Calu3 (cell line): ENCODE measurements at regions not wholly inside any gene's neighbourhood (a gene's known extent, or its start where the extent isn't known, plus 50 kb on each side); places are given as distances from the start of the nearest gene placed in this dataset.

Source experiments
- BruUV-seq: library from RNA; stranded (reverse); fragments of 400-500 nt; replicated peaks from 2 replicates; lab custom pipeline; 2021; lab: Mats Ljungman, UMichigan
- CTCF ChIA-PET: fragments of 300-600 bp; sonication (Branson Sonifier 250); formaldehyde crosslinking; loops from one replicate; lab custom pipeline; 2022; ENCODE audit warnings: antibody characterized with exemption; lab: Charles Lee
- DNase-seq: peaks from one replicate; pipeline ENCODE4 v3.0.0; 2022
- H3K27ac Mint-ChIP-seq: one replicate; pipeline ENCODE4 v1.8.0; 2022; ENCODE audit warnings: mixed read lengths; ENCODE audit not compliant: unreplicated experiment
- H3K27me3 Mint-ChIP-seq: one replicate; pipeline ENCODE4 v1.8.0; 2022; ENCODE audit warnings: mixed read lengths; ENCODE audit not compliant: unreplicated experiment
- H3K36me3 Mint-ChIP-seq: one replicate; pipeline ENCODE4 v1.8.0; 2022; ENCODE audit warnings: mild to moderate bottlenecking, moderate library complexity, mixed read lengths; ENCODE audit not compliant: insufficient read depth, unreplicated experiment
- H3K4me1 Mint-ChIP-seq: one replicate; pipeline ENCODE4 v1.8.0; 2022; ENCODE audit warnings: mild to moderate bottlenecking, low read depth, mixed read lengths; ENCODE audit not compliant: unreplicated experiment
- H3K4me3 Mint-ChIP-seq: one replicate; pipeline ENCODE4 v1.8.0; 2022; ENCODE audit warnings: mild to moderate bottlenecking, low read depth, moderate library complexity, mixed read lengths; ENCODE audit not compliant: unreplicated experiment
- H3K9me3 Mint-ChIP-seq: one replicate; pipeline ENCODE4 v1.8.0; 2022; ENCODE audit warnings: low read depth, mixed read lengths; ENCODE audit not compliant: unreplicated experiment
- CTCF ChIP-seq: fragments of 200-600 bp; IDR thresholded peaks from one replicate; pipeline ENCODE4 v1.8.0; 2022; ENCODE audit warnings: antibody characterized with exemption; ENCODE audit not compliant: unreplicated experiment
- intact Hi-C: fragments of 100-400 bp; cut with micrococcal nuclease; formaldehyde crosslinking; loops from one replicate; pipeline ENCODE4 v1.10.0; 2022; ENCODE audit not compliant: unreplicated experiment

GRCh38 chr1:106727171-106727570 lies 329.3 kb upstream of the PRMT6 start:
- BruUV-seq: no TSS peak
- peaks cover 4% of the 10 kb centered on the region for H3K9me3 Mint-ChIP-seq
- H3K27me3 Mint-ChIP-seq: no peaks in the 10 kb centered on the region
- H3K36me3 Mint-ChIP-seq: no peaks in the 10 kb centered on the region
- CTCF ChIA-PET: no interaction called here
- DNase-seq: no peak
- intact Hi-C loops: no loop called here
- H3K4me3 Mint-ChIP-seq: no peak overlapping the region
- no peak for TF ChIP-seq CTCF
- H3K4me1 Mint-ChIP-seq: no peaks in the 10 kb centered on the region
- no peak overlapping the region for H3K27ac Mint-ChIP-seq

- no peaks in the 10 kb centered on the region for H3K27me3 Mint-ChIP-seq
- no peak for TF ChIP-seq CTCF
- BruUV-seq: no TSS peak
- intact Hi-C loops: no loop called here
- no peaks in the 10 kb centered on the region for H3K36me3 Mint-ChIP-seq
- H3K4me3 Mint-ChIP-seq: no peak overlapping the region
- CTCF ChIA-PET: no interaction called here
- H3K27ac Mint-ChIP-seq: peak overlapping the region; percentile 70
- DNase-seq: no peak
- H3K4me1 Mint-ChIP-seq: peaks cover 10% of the 10 kb centered on the region
- peaks cover 2% of the 10 kb centered on the region for H3K9me3 Mint-ChIP-seq
Measured at GRCh38 chr1:106746448-106747085, 309.9 kb upstream of the PRMT6 start.

GRCh38 chr1:106747232-106747631 lies 309.2 kb upstream of the PRMT6 start:
- TF ChIP-seq CTCF: no peak
- H3K27ac Mint-ChIP-seq: peak overlapping the region; percentile 70
- H3K36me3 Mint-ChIP-seq: no peaks in the 10 kb centered on the region
- DNase-seq: no peak
- peaks cover 2% of the 10 kb centered on the region for H3K9me3 Mint-ChIP-seq
- intact Hi-C loops: no loop called here
- CTCF ChIA-PET: no interaction called here
- H3K4me3 Mint-ChIP-seq: no peak overlapping the region
- no peaks in the 10 kb centered on the region for H3K27me3 Mint-ChIP-seq
- no TSS peak for BruUV-seq
- H3K4me1 Mint-ChIP-seq: peaks cover 10% of the 10 kb centered on the region

GRCh38 chr1:106747791-106748190 lies 308.7 kb upstream of the PRMT6 start:
- intact Hi-C loops: no loop called here
- CTCF ChIA-PET: no interaction called here
- BruUV-seq: no TSS peak
- H3K4me3 Mint-ChIP-seq: no peak overlapping the region
- no peak overlapping the region for H3K27ac Mint-ChIP-seq
- no peak for TF ChIP-seq CTCF
- no peaks in the 10 kb centered on the region for H3K36me3 Mint-ChIP-seq
- no peak for DNase-seq
- peaks cover 10% of the 10 kb centered on the region for H3K4me1 Mint-ChIP-seq
- H3K9me3 Mint-ChIP-seq: peaks cover 2% of the 10 kb centered on the region
- no peaks in the 10 kb centered on the region for H3K27me3 Mint-ChIP-seq
